Left lobe of liver (tissue), 2 donors: ENCODE measurements at regions not wholly inside any gene's neighbourhood (a gene's known extent, or its start where the extent isn't known, plus 50 kb on each side); places are given as distances from the start of the nearest gene placed in this dataset.
"Not testable (repeated sequence)": the region's sequence is repeated elsewhere in the genome, so short reads cannot be mapped to it uniquely, and the experiment has no call there.

Experiments
- ATAC-seq: fragments of 200-7000 bp; cut with Tn5 transposase; one replicate; pipeline ENCODE4 v1.9.1; 2020; ENCODE audit warnings: mild to moderate bottlenecking, moderate library complexity
- DNase-seq: peaks from one replicate; pipeline ENCODE4 v3.0.0-alpha.2; 2020; ENCODE audit warnings: low spot score
- donor health status: DM: no; HTN: no; CAD: no; lungs with moderate emphysema.
- donor health status: DM: no; HTN: yes; CAD: no.

DNA sequence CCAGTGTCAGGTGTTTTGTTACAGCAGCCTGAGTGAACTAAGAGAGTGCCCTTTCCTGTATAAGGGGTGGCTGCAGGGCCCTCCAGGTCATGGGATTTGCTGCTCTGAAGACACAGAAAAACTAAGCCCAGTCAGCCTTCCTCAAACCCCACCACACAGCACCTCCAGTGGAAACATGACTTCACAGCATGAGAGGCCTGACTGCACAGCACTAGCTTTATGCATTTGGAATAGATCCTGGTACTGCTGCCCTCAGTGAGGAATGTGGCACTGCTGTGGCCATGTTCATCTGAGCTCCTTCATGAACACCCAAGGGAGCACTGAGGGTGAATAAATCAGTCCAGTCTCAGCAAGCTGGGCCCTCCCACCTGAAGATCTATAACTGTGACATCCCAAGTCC is 296.1 kb upstream of the FOXQ1 start:
- ATAC-seq (no peak), DNase-seq (no peak)

- DNase-seq (no peak), ATAC-seq (no peak)
Measured at GRCh38 chr6:1014431-1014807, 297.5 kb upstream of the FOXQ1 start.

DNA sequence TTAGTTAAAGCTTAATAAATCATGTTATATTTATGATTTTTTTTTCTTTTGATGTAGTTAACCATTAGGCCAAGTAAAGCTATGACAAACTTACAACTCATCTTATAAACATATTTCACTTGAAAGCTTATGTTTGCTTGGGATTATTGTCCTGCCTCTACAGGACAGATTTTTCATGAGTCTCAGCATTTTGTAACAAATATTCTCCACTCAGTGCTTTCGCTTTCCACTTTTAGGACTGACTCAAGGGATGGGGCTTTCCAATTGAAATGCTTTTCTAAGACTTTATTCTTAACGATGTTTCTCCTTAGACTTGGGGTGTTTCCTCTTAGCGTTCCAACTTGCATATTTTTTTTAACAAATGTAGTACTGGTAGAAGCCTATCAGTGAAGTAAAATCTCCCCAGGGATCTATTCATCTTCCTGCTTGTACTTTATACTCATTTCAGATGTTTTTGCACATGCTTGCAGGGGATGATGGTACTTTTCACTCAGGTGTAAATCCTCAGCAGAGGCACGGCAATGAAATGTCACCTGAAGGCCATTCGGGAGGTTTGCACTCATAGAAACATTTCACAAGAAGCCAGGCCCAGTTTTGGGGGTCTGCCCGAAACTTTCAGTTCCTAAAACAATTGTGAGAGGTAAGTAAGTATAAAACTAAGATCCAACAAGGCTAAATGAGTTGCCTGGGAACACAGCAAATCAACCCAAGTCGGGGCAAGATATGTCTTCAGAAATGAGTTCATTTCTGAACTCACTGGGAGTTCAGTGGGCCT is 298.1 kb upstream of the FOXQ1 start:
- ATAC-seq (no peak), DNase-seq (no peak)

GRCh38 chr6:1009103-1009502 is 302.8 kb upstream of the FOXQ1 start:
- ATAC-seq (no peak), DNase-seq (no peak)

GRCh38 chr6:1007159-1007558 is 304.7 kb upstream of the FOXQ1 start:
- ATAC-seq = no peak

GRCh38 chr6:1004885-1005630 is 306.8 kb upstream of the FOXQ1 start:
- ATAC-seq = no peak

More at GRCh38 chr6:1007159-1007558, 304.7 kb upstream of the FOXQ1 start:
- no peak for DNase-seq

DNA sequence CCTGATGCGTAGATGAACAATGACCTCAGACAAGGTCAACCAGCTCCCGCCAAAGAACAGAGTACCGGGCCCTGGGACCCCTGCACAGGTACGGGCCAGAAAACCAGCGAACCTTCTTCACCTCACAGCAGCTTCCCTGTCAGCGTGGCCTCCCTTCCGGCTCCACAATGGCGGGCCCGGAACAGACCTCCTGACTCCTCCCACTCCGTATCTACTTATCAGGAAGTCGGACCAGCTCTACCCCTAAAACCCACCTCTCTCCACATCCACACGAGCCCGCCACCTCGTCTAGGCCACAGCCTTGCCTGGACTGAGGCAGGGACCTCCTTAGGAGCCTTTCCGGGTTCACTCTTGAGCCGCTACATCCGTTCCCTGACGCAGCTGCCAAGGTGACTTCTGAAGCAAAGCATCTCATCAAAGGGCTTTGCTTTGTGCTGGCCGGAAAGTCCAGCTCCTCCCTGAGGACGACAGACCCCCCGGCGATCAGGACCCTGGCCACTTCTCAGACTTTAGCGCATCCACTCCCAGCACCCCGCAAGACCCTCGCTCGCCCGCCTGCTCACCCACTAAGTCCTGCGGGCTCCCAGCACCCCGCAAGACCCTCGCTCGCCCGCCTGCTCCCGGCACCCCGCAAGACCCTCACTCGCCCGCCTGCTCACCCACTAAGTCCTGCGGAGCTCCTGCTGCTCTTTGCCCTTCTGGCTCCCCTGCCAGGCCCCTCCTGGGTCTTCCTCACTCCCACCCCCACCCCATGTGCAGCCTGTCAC is 308.3 kb upstream of the FOXQ1 start:
- DNase-seq = no peak
- no peak for ATAC-seq

More at GRCh38 chr6:1004885-1005630, 306.8 kb upstream of the FOXQ1 start:
- DNase-seq = no peak

DNA sequence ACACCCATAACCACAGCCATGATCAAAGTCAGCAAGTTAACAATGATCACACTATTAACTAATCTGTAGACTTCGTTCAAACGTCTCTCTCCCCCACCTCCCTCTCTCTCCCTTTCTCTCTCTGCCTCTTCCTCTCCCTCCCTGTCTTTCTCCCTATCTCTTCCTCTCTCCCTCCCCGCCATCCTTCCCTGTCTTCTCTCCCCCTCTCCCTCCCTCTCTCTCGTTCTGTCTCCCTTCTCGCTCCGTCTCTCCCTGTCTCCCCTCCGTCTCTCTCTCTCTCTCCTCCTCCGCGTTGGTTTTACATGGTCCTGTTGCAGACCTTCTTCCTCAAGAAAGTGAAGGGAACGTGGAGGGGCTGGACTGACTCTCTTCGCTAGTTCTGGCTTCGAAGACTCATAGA is 308.9 kb upstream of the FOXQ1 start:
- DNase-seq (no peak), ATAC-seq (no peak)

DNA sequence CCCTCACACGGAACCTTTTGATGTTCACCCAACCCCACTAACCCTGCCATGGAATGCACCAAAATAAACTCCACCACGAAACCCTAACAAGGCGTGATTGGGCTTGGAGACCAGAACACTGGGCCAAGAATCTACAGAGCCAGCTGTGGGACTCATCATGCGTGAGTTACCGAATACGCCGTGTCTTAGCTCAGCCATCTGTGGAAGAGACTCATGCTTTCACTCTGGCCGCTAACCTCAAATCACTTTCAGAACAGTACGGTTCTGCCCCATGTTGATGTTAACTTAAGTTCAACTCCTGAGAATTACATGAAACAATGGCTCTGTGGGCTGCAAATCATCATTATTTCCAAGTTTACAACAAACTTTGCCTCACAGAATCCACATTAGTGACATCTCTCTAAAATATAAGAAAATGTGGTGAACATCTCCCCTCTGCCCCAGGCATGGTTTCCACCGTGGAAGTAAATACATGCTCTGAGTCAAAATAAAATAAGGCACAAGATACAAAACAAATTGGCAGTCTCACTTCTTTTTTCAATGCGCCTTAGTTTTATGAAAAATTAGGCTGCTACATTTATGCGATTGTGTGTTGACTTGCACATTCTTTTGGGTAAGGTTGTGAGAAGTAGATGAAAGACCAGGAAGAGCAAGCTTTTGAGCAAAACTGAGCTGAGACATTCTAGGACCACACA is 308.9 kb upstream of the EXOC2 start:
- DNase-seq (no peak), ATAC-seq (no peak)

DNA sequence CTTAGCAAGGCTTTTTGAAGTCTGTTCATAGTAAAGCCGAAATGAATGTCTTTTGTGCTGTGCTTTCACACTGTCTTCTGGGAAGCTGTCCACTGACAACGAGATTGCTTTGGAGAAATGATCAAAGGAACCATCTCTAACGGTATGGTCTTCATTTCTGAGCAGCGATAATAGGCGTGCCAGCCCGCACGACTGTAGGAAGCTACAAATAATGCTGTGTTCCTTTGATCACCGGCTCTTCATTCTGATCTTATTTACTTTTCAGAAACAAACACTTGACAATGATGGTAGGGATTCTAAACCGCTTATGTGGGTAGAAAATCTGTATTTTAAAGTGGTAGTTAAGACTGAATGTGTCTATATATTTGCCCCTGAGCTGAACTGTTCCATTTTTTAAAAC is 306.6 kb upstream of the EXOC2 start:
- ATAC-seq = no peak
- DNase-seq = no peak

DNA sequence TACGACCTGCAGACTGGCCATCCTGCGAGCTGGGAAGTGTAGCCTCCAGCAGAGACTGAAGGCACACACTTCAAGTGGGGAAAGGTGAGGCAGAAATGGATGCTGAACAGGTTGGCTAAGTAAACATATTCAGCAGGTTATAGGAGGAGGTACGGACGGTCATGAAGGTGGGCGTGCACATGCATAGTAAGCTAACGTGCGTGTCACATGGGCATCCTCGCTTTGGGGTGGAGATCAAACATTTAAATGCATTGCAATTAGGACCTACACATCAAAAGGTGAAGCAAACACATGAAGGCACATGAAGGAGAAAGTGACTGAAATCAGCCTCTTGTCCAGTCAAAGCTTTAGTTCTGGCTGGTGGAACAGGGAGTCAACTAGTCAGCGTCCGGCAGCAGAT is 305.6 kb upstream of the EXOC2 start:
- DNase-seq (no peak), ATAC-seq (no peak)

- ATAC-seq (no peak), DNase-seq (no peak)
Measured at GRCh38 chr6:996271-996852, 303.4 kb upstream of the EXOC2 start.

DNA sequence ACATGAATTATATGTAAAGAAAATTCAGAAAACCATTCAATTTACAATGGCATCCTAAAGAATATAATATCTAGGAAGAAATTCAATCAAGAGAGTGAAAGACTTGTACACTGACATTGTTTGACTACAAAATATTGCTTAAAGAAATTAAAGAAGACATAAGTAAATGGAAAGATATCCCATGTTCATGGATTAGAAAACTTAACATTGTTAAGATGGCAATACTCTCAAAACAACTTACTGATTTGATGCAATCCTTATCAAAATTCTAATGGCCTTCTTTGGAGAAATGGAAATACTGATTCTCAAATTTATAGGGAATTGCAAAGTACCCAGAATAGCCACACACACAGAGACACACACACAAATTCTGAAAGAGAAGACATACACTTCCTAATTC is 298.3 kb upstream of the EXOC2 start:
- DNase-seq = no peak

GRCh38 chr6:984031-984430 is 291.1 kb upstream of the EXOC2 start:
- no peak for ATAC-seq
- no peak for DNase-seq

More for the DNA sequence above, 298.3 kb upstream of the EXOC2 start:
- ATAC-seq = no peak

DNA sequence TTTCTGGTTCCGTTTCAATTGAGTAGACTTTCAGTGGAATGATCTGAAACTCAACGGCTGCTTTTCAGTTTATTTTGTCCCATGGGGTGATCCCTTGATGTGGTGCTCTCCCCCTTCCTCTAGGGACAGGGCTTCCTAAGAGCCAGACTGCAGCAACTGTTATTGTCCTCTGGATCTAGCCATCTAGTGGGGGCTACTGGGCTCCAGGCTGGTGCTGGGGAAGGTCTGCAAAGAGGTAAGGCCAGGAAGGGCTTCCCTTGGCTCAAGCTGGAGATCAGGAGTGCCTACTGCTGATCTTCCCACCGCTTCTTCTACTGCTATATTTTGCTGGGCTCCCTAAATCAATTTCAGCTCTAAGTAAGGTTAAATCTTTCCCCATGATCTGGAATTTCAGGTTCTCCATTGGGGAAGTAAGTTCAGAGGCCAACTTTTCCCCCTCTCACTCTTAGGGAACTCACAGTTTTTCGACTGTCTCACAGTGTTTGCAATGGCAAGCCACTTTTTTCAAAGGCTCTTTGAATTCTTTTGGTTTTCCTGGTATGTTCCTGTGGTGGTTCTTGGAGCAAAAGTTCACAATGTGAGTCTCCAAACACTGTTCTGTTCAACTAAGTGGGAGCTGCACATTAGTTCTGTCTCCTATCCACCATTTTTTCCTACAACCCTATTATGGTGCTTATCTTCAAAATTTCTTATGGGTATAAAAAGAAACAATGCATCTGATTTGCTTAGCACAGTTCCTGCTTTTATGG is 286.2 kb upstream of the EXOC2 start:
- DNase-seq (no peak), ATAC-seq (no peak)

GRCh38 chr6:977226-977625 is 284.3 kb upstream of the EXOC2 start:
- not testable (repeated sequence) for ATAC-seq

GRCh38 chr6:971981-972640 is 279.2 kb upstream of the EXOC2 start:
- DNase-seq (no peak), ATAC-seq (no peak)

More at GRCh38 chr6:977226-977625, 284.3 kb upstream of the EXOC2 start:
- not testable (repeated sequence) for DNase-seq

DNA sequence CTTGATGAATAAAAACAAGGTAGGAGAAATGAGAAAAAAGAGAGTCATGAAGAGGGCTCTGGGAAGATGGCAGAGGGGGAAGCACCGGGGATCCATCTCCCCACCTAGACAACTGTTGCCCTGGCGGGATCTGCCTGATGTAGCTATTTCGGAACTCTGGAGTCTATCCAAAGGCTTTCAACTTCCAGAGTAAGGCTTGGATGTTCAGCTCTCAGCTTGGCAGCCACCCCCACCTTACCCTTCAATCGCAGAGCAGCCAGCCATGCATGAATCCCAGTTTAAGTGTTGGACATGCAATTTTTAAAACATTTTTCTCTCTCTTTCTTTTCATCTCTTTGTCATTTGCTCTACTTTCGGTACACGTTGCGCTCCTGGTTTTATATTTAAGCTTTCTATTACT is 275.9 kb upstream of the EXOC2 start:
- ATAC-seq = no peak
- no peak for DNase-seq

- no peak for DNase-seq
- ATAC-seq = no peak
Measured at GRCh38 chr6:967701-968100, 274.8 kb upstream of the EXOC2 start.
